Epithelial cell of esophagus (primary cell): ENCODE measurements at regions not wholly inside any gene's neighbourhood (a gene's known extent, or its start where the extent isn't known, plus 50 kb on each side); places are given as distances from the start of the nearest gene placed in this dataset.

ENCODE experiments used
- DNase-seq: peaks from one replicate; pipeline ENCODE4 v3.0.0; 2010; ENCODE audit warnings: low read depth
- H3K4me3 ChIP-seq: 2 replicates; pipeline ENCODE4 v1.5.1; 2011; ENCODE audit warnings: mild to moderate bottlenecking, low read length, control low read depth
- CTCF ChIP-seq: IDR thresholded peaks from 2 replicates; pipeline ENCODE4 v1.5.1; 2011; ENCODE audit warnings: low read depth, mild to moderate bottlenecking, low read length, control low read depth, inconsistent platforms; ENCODE audit not compliant: insufficient read depth; ENCODE audit errors: missing control alignments

DNA sequence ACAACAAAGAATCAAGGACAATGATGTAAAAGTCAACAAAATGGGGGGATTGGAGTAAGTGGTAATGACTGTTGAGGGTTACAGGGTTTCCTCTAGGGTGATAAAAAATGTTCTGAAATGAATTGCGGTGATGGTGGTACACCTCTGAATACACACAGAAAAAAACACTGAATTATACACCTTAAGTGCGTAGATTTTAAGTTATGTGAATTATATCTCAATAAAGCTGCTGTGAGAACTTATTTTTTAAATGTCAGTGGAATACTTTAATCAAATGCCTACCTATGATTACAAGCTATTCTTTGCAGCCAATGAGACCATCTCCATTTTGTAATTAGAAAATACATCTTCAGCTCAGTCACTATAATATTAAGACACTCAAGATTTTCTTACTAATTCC lies 53.5 kb downstream of the ZNF608 start:
- TF ChIP-seq CTCF: no peak
- no peak for DNase-seq
- no peak overlapping the region for H3K4me3 ChIP-seq

DNA sequence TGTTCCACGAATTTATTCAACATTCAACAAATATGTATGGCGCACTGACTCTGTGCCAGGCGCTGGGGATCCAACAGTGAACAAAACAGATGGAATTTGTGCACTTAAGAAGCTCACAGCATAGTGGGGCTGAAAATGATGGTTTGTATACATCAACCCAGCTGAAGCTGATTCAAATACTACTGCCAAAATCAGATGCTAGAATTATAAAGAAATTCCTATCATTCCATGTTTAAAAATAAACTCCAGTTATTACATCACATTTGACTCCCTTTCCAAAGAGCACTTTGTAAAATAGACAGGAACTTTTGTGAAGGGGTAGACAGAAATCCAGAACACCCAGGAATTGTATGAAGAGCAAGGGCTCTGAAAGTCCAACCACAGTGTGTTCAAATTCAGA lies 54.1 kb downstream of the ZNF608 start:
- TF ChIP-seq CTCF: no peak
- DNase-seq: no peak
- no peak overlapping the region for H3K4me3 ChIP-seq

- no peak overlapping the region for H3K4me3 ChIP-seq
- TF ChIP-seq CTCF: no peak
- no peak for DNase-seq
Observed at GRCh38 chr5:124689653-124690052, 56.8 kb downstream of the ZNF608 start.

GRCh38 chr5:124686239-124687004 lies 60.0 kb downstream of the ZNF608 start:
- H3K4me3 ChIP-seq: no peak overlapping the region
- no peak for TF ChIP-seq CTCF
- no peak for DNase-seq

- no peak overlapping the region for H3K4me3 ChIP-seq
- TF ChIP-seq CTCF: no peak
Observed at GRCh38 chr5:124685404-124685930, 61.0 kb downstream of the ZNF608 start.

GRCh38 chr5:124683917-124684555 lies 62.4 kb downstream of the ZNF608 start:
- no peak for TF ChIP-seq CTCF
- no peak overlapping the region for H3K4me3 ChIP-seq
- no peak for DNase-seq

More at GRCh38 chr5:124685404-124685930, 61.0 kb downstream of the ZNF608 start:
- DNase-seq: no peak
